Esophagus muscularis mucosa (tissue), 3 donors: ENCODE measurements at regions not wholly inside any gene's neighbourhood (a gene's known extent, or its start where the extent isn't known, plus 50 kb on each side); places are given as distances from the start of the nearest gene placed in this dataset.

Experiments
- CTCF ChIP-seq, 3 experiments: fragments of 200-600 bp in 2 of 3; fragments of 450-650 bp in 1 of 3; sonication (generic) in 2 of 3; IDR thresholded peaks; one replicate each; pipeline ENCODE4 v1.5.1; 2017 to 2019; ENCODE audit warnings: antibody characterized with exemption in 3 of 3, mild to moderate bottlenecking in 2 of 3, moderate library complexity in 1 of 3
- EP300 ChIP-seq: sonication (generic); formaldehyde crosslinking; IDR thresholded peaks from one replicate; pipeline ENCODE4 v1.6.1; 2017; ENCODE audit warnings: antibody characterized with exemption

DNA sequence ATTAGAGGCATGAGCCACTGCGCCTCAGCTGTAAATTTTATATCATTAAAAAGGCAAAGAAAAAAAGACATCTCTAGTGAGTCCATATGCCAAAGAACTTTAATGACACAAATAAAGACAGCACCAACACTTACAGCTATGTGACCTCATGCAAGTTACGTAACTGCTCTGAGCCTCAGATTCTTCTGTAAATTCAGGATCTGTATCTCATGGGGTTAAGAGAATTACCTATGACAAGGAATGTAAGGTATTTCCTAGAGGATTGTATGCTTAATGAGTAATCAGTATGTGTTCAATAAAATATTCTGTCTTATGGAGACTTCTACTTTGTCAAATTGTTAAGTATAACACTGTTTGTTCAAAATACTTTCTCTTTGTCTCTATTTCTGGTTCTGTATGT, 274.0 kb upstream of the GLI3 start:
- TF ChIP-seq CTCF (IDR thresholded peaks at IDR 0.05) (no peak), EP300 (no peak)
